GM18511 (cell line): ENCODE measurements at regions not wholly inside any gene's neighbourhood (a gene's known extent, or its start where the extent isn't known, plus 50 kb on each side); places are given as distances from the start of the nearest gene placed in this dataset.

Experiments used
- ATAC-seq: cut with Tn5 transposase; IDR thresholded peaks from one replicate; pipeline ENCODE4 v1.9.1; 2021; ENCODE audit warnings: mild to moderate bottlenecking, moderate library complexity; ENCODE audit not compliant: unreplicated experiment

DNA sequence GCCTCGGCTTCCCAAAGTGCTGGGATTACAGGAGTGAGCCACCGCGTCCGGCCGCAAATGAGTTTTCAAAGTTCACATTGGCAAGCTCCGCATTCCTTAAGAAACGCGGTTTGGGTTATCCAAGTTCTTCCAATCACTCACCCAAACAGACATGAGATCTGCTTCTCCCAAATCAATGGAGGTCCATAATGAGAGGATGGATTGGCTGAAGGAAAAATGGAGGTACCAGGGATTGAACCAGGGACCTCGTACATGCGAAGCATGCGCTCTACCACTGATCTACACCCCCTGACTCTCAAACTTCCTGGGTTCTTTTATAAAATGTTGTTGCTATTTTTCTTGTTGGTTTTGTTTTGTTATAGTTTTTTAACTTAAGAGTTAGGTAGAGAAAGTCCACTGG is 170.0 kb downstream of the GPX5 start:
- no peak for ATAC-seq

GRCh38 chr6:28696167-28696566 is 170.5 kb downstream of the GPX5 start:
- no peak for ATAC-seq

DNA sequence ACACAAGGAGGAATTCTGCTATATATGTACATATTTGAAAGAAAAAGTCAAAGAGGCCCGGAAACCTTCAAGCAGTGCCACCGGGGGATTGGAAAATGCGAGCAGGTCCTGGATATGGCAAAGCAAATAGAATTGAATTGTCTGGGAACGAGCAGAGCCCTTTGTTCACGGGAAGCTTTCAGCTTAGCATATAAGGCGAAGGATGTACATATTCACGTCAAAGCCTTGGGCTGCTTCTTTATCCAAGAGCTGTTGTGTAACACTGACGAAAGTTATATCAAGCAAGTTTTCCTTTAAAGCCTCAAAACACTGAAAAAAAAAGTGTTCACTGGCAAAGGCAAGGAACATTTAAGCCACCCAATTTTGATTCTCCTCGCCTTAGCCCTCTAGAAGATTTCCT is 171.0 kb downstream of the GPX5 start:
- ATAC-seq = no peak

DNA sequence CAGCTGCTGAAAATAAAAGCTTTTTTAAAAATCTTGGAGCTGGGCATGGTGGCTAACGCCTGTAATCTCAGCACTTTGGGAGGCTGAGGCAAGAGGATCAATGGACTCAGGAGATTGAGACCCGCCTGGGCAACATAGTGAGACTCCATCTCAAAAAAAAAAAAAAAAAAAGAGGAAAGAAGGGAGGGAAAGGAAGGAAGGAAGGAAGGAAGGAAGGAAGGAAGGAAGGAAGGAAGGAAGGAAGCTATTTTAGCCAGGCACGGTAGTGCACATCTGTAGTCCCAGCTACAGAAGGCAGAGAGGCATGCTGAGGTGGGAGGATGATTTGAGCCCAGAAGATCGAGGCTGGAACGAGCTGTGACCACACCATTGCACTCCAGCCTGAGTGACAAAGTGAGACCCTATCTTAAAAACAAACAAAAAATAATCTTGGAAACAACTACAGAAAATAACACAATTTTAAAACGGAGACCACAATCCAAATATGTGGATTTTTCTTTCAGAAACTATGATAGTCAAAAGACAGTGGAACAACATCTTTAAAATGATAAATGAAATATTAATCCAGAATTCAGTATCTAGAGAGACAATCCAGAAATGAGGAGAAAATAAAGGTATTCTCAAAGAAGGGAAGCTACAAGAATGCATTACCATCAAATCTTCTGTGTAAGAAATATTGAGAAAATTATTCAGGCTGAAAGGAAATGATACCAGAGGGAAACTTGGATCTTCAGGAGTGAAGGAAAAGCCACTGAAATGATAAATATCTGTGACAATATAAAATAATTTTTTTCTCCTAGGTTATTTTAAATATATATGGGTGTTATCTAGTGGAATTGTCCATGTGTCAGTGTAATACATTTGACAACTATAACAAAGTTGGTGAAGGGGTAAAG is 182.0 kb downstream of the GPX5 start:
- no peak for ATAC-seq

- ATAC-seq = no peak
Observed at GRCh38 chr6:28709478-28710349, 184.0 kb downstream of the GPX5 start.

DNA sequence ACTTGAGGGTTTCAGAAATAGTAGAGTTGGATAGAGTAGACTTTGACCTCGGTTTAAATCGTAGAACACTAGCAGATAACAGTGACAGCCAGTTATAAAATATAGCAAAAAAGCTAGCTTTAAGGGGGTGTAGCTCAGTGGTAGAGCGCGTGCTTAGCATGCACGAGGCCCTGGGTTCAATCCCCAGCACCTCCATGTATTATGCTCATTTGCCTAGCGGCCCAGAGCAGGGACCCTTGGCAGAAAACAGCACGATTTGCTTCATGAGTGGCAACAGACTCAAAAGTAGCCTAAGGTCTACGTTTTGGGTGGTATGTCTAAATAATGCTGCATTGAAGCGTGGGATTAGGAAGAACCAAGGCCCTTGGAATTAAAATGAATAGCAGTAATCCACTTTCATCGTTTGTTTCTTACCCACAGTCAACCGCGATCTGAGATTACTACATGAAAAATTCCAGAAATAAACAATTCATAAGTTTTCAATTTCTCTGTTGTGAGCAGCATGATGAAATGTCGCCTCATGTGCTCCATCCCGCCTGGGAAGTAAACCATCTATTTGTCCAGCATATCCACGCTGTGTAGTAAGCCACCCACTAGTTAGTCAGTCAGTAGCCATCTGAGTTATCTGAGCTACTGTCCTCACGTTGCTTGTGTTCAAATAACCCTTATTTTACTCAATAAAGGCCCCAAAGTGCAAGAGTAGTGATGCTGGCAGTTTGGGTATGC is 184.9 kb downstream of the GPX5 start:
- no peak for ATAC-seq

DNA sequence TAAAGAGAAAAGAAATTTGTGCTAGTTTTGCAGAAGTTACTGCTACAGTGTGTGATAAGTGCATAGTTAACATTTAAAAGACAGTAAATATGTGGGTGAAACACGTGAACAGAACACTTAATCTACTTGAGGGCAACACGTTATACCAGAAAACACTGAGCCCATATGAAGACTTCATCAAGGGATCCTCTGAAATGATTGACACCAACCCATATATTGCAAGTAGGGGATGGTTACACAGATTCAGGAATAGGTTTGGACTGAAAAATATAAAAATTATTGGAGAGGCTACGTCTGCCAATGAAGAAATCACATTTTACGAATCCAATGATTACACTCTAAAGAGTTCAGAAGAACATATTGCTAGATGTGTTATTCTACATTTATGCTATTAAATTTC is 185.6 kb downstream of the GPX5 start:
- no peak for ATAC-seq

DNA sequence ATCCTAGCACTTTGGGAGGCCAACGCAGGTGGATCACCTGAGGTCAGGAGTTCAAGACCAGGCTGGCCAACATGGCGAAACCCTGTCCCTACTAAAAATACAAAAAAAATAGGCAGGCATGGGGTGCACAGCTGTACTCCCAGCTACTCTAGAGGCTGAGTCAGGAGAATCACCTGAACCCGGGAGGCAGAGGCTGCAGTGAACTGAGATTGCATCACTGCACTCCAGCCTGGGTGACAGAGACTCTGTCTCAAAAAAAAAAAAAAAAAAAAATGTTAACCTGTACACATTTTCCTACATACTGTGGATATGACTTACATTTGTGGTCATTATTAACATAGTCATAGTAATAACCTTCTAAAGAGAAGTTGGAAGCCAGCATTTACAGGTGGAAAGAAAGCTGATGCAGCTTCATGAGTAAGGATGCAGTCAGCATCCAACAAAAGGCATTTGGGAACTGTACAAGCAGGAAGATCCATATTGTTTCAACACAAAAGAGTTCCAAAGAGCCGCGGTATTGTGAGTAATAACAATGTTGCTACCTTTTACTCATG is 186.2 kb downstream of the GPX5 start:
- ATAC-seq = no peak

GRCh38 chr6:28712982-28713381 is 187.3 kb downstream of the GPX5 start:
- ATAC-seq = no peak

DNA sequence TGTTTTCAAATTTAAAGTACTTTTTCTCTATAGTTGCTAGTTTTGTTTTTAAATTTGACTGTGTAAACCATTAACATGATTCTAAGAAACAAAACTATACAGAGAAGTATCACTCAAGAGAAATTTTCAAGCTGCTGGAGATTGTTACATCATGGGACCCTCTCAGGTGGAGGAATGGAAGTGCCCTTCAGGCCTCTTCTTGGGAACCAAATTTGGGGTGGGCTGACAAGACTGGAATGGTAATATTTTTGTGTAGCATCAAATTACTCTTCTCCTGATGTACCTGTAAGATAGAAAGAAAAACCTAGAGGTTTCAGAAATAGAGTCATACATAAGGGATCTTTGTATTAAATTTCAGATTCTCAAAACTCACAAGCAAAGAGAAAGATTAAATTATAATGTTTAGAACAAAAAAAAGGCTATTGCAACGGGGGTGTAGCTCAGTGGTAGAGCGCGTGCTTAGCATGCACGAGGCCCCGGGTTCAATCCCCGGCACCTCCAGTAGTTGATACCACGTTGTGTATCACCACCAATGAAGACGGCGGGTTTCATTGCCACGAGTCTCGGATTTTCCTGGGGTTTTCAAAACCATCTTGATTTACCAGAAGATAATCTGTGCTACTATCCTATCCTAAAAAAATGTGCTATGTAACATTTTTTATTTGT is 193.7 kb downstream of the GPX5 start:
- no peak for ATAC-seq

DNA sequence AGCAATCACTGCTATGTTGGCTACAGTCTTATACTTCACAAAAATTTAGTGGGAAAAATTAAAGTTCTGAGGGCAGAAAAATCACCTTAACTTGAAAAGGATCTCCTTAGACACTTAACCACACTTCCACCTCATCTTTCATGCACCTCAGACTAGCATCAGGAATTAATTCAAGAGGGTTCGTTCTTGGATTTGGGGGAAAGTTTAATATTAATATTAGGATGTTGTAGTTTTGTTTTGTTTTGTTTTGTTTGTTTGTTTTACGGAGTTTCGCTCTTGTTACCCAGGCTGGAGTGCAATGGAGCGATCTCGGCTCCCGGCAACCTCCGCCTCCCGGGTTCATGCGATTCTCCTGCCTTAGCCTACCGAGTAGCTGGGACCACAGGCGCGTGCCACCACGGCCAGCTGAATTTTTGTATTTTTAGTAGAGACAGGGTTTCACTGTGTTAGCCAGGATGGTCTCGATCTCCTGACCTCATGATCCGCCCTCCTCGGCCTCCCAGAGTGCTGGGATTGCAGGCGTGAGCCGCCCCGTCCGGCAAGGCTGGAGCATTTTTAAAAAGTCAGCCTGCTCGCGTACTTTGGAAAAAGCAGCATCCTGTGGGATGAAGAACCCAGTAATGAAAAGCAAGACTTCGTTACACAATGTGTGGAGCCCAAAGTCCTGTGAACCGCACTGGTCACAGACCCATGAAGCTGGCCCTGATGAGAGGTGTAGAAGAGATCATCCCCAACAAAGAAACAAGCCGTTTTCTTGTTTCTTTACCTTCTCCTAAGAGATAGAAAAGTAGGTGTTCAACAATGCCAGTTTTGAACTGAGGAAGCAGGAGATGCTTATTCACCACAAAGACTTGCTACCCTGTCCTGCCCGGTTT is 194.9 kb downstream of the GPX5 start:
- ATAC-seq = no peak

- ATAC-seq = no peak
Observed at GRCh38 chr6:28721372-28721771, 195.7 kb downstream of the GPX5 start.

DNA sequence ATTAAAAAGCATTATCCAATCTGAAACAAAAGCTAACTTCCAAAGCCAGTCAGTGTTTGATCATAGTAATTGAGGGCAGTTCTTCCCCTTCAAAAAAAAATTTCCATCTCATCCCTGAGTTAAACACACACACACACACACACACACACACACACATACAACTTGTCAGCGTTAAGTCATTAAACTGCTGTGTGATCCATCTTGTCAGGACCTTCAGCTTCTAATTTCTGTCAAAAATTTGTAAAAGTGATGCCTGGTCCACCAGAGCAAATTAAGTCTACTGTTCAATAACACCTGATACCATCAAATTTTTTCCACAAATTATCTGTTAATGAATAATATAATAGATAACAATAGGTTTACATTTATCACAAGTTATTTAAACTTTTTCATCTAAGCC is 198.7 kb downstream of the GPX5 start:
- ATAC-seq = no peak

DNA sequence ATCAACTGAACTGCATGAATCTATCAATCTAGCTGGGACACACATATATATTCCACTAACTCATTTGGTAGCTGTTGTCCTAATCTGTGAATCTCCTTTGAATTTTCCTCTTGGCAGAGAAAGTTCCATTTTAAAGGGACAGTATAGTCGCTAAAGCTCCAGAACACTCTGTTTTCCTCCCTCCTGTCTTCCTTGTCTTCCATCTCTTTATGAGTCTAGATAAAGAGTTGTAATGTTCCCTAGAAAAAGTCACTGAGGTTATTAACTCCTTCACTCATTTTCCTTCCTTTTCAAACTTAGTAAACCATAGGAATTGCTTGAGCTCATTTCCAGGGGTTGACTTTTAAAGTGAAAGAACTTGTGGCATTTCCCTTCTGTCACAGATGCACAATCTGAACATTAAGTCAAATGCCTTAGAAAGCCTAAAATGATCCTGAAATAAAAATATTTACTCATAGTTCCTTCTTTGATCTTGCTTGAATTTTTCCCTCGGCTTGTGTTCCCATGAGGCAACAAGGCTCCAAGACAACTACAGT is 198.4 kb downstream of the TRIM27 start:
- no peak for ATAC-seq

DNA sequence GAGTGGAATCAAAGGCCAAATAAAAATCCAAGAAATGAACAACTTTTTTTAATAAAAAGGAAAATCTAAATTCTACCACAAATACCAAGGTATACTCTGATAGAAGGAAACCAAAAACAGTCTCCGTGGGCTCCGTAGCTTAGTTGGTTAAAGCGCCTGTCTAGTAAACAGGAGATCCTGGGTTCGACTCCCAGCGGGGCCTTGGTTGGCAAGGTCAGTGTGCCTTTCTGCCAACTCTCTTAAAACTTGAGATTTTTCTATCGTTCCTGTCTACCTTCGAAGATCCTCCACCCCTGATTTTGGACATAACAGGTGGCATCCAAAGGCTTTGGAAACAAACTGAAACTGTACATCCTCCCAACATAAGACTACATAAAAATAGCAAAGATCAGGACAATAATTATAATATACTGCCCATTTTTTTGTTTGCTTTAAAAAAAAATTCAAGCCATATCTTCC is 197.9 kb downstream of the TRIM27 start:
- ATAC-seq = no peak

DNA sequence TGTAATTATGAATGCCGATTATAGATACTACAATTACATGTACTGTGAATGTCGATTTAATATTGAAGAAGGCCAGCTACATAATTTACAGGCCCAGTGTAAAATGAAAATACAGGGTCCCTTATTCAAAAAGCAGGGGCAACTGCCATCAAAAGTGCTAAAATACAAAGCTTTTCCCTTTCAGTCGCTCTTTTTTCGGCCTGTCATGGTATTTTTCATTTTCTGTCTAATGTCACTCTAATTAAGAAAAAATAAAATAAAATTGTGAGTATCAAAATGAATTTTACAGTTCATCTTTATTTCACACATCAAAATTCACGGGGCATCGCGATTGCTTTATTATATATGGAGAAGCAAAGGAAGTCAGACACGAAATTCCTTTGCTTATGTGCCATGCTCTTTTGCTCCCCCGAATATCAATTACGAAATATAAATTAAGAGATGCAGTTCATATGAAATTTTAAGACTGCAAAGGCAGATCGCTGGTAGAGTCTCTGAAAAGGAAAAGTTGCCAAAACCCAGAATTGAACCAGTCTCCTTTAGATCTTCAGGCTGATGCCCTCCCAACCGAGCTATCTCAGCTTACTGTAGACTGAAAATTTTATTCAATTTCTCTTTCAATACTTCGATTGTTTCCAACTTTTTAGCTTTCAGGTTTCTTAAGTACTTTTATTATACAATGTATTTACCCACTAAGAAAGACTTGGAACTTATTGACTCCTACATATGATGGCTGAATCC is 197.0 kb downstream of the TRIM27 start:
- ATAC-seq = no peak

- no peak for ATAC-seq
Observed at GRCh38 chr6:28727559-28728211, 196.1 kb downstream of the TRIM27 start.
